ENCODE measurements at regions not wholly inside any gene's neighbourhood (a gene's known extent, or its start where the extent isn't known, plus 50 kb on each side); places are given as distances from the start of the nearest gene placed in this dataset.

DNA sequence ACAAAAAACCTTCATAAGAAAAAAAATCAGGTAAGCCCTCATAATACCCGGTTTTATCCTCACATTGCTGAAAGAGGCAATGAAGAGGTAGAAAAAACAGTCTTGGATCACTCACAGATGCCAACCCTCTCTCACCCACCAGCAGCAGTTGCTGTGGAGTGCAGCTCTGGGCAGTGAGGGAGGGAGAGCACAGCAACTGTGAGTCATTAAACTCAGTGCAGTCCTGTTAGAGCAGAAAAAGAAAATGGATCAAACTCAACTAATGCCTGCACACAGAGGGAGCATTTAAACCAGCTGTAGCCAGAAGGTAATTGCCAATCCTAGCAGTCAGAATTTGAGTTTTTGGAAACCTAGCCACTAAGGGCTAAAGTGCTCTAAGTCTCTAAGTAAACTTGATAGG, 1050.6 kb upstream of the ALCAM start:
- no peak for DNase-seq
- 50% methylated on average over 1 of the region's 1 CpG for WGBS, 2 donors
- H3K36me3 ChIP-seq, result no peaks in the 10 kb centered on the region
- TF ChIP-seq, protein P1, sequence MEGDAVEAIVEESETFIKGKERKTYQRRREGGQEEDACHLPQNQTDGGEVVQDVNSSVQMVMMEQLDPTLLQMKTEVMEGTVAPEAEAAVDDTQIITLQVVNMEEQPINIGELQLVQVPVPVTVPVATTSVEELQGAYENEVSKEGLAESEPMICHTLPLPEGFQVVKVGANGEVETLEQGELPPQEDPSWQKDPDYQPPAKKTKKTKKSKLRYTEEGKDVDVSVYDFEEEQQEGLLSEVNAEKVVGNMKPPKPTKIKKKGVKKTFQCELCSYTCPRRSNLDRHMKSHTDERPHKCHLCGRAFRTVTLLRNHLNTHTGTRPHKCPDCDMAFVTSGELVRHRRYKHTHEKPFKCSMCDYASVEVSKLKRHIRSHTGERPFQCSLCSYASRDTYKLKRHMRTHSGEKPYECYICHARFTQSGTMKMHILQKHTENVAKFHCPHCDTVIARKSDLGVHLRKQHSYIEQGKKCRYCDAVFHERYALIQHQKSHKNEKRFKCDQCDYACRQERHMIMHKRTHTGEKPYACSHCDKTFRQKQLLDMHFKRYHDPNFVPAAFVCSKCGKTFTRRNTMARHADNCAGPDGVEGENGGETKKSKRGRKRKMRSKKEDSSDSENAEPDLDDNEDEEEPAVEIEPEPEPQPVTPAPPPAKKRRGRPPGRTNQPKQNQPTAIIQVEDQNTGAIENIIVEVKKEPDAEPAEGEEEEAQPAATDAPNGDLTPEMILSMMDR (IDR thresholded peaks at IDR 0.05), result no peak
- TF ChIP-seq POLR2A (IDR thresholded peaks at IDR 0.05), result no peak
- H3K9me3 ChIP-seq, result no peaks in the 10 kb centered on the region
- no peak overlapping the region for H3K27ac ChIP-seq
- no peak overlapping the region for H3K4me3 ChIP-seq
- no peaks in the 10 kb centered on the region for H3K4me1 ChIP-seq
- no peaks in the 10 kb centered on the region for H3K27me3 ChIP-seq
- intact Hi-C loops (cut with DNase I), result no loop called here

DNA sequence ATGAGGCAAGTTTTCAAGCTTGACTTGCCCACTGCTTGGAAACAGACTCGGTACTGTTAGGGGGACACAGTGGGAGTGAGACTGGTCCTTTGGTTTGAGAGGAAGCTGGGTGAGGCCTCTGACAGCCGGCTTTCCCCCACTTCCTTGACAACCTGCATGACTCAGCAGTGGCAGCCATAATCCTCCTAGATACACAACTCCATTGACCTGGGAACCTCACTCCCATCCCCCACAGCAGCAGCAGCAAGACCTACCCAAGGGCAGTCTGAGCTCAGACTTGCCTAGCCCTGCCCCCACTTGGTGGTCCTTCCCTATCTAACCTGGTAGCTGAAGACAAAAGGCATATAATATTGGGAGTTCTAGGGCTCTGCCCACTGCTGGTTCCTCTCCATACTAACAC, 1043.5 kb upstream of the ALCAM start:
- DNase-seq, result no peak
- intact Hi-C loops (cut with DNase I), result no loop called here
- 37 to 63% methylated on average over 2 of the region's 2 CpGs for WGBS, 2 donors

DNA sequence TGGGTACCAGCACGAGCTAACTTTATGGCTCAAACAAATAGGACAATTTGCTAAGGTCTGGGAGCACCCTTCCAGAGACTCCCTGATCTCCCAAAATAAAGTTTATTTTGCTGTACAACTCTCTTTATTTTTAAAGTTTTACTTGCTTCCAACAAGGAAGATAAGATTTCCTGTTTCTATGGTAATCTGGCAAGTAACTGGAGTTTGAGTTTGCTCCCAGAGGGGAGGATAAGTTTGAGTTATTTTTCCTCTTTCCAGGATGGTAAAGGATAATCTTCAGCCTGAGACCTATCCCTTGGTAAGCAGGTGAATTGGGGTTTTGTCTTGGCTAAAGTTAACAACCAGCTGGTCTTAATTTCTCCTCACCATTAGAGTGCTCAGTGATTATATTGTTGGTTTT, 1019.4 kb upstream of the ALCAM start:
- no peak for DNase-seq
- Histone ChIP-seq H3K36me3 (no peaks in the 10 kb centered on the region), H3K9me3 (no peaks in the 10 kb centered on the region), H3K27me3 (no peaks in the 10 kb centered on the region), H3K27ac (no peak overlapping the region), H3K4me1 (no peaks in the 10 kb centered on the region), H3K4me3 (no peak overlapping the region)
- 29 to 38% methylated on average over 1 of the region's 1 CpG for WGBS, 2 donors
- intact Hi-C loops (cut with DNase I), result no loop called here
- no peak for TF ChIP-seq POLR2A (IDR thresholded peaks at IDR 0.05)
- TF ChIP-seq, protein P1 (IDR thresholded peaks at IDR 0.05), result no peak

More for the DNA sequence above, 1043.5 kb upstream of the ALCAM start:
- Histone ChIP-seq H3K4me1 (no peaks in the 10 kb centered on the region), H3K27ac (no peak overlapping the region), H3K27me3 (no peaks in the 10 kb centered on the region), H3K9me3 (peaks cover 0 to 5% (median 0%) of the 10 kb centered on the region in 3 donors), H3K36me3 (no peaks in the 10 kb centered on the region), H3K4me3 (no peak overlapping the region)
- TF ChIP-seq, protein P1 (IDR thresholded peaks at IDR 0.05), result no peak
- no peak for TF ChIP-seq POLR2A (IDR thresholded peaks at IDR 0.05)

DNA sequence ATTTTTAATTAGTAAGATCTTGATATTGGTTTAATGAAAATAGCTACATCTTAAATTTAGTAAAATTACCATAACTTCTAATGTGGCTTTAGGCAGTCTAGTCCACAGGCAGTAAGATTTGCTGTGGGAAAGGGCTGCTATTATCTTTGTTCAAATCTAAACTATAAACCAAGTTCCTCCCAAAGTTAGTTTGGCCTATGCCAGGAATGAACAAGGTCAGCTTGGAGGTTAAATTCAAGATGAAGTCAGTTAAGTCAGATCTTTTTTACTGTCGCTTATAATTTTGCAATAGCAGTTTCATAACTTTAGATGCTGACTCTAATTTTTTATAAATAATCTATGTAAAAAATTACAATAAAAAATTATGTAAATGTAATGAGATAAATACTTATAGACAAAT, 1016.9 kb upstream of the ALCAM start:
- Histone ChIP-seq H3K4me1 (no peaks in the 10 kb centered on the region), H3K4me3 (no peak overlapping the region), H3K36me3 (no peaks in the 10 kb centered on the region), H3K9me3 (no peaks in the 10 kb centered on the region), H3K27me3 (no peaks in the 10 kb centered on the region), H3K27ac (no peak overlapping the region)
- no peak for TF ChIP-seq POLR2A (IDR thresholded peaks at IDR 0.05)
- no peak for DNase-seq
- WGBS, 2 donors, result 68 to 71% methylated on average over 1 of the region's 1 CpG
- intact Hi-C loops (cut with DNase I), result no loop called here

DNA sequence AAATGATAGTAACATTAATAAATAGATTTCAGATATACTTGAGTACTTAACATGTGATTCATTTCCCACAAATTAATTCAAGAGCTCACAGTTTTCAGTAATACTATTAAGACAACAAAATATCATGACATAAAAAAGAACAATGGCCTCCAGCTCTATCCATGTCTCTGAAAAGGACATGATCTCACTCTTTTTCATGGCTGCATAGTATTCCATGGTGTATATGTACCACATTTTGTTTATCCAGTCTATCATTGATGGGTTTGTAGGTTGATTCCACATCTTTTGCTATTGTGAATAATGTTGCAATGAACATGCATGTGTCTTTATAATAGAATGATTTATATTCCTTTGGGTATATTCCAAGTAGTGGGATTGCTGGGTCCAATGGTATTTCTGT, 1012.8 kb upstream of the ALCAM start:
- TF ChIP-seq, protein P1 (IDR thresholded peaks at IDR 0.05), result no peak
- TF ChIP-seq POLR2A (IDR thresholded peaks at IDR 0.05), result no peak
- intact Hi-C loops (cut with DNase I), result no loop called here
- no peak for DNase-seq

DNA sequence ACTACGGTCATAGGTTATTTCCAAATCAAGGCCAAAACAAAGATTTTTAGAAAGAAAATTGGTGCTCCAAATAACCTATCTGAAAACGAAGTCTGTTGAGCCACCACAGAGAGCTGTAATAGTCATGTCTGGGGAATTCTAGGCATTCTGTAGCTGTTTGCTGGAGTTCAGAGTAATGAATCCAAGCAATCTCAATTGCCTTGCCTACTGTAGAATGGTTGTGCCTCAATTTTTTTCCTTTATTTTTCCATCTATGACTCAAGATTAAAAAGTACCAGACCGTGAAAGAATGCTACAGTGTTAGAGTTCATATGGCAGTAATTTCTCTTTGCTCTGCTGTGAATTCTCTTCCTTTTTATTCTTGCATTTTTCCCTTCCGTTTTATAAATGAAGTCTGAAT, 1007.2 kb upstream of the ALCAM start:
- no peaks in the 10 kb centered on the region for H3K9me3 ChIP-seq
- H3K4me1 ChIP-seq, result no peaks in the 10 kb centered on the region
- H3K27me3 ChIP-seq, result no peaks in the 10 kb centered on the region
- TF ChIP-seq, protein P1 (IDR thresholded peaks at IDR 0.05), result no peak
- DNase-seq, result no peak
- H3K36me3 ChIP-seq, result no peaks in the 10 kb centered on the region
- 65 to 71% methylated on average over 4 of the region's 4 CpGs for WGBS, 2 donors
- no peak overlapping the region for H3K4me3 ChIP-seq
- no peak overlapping the region for H3K27ac ChIP-seq
- intact Hi-C loops (cut with DNase I), result no loop called here

More for the DNA sequence above, 1012.8 kb upstream of the ALCAM start:
- Histone ChIP-seq H3K27ac (no peak overlapping the region), H3K9me3 (no peaks in the 10 kb centered on the region), H3K4me3 (no peak overlapping the region), H3K27me3 (no peaks in the 10 kb centered on the region), H3K4me1 (no peaks in the 10 kb centered on the region), H3K36me3 (no peaks in the 10 kb centered on the region)
